MM.1S (cell line): ENCODE measurements at regions not wholly inside any gene's neighbourhood (a gene's known extent, or its start where the extent isn't known, plus 50 kb on each side); places are given as distances from the start of the nearest gene placed in this dataset.

ENCODE experiments used
- CTCF ChIP-seq: fragments of 300-600 bp; sonication (generic); IDR thresholded peaks from 2 replicates; pipeline ENCODE4 v1.5.1; 2016; ENCODE audit warnings: antibody characterized with exemption, low read length, mixed read lengths
- EZH2phosphoT487 ChIP-seq: fragments of 300-600 bp; sonication (generic); IDR thresholded peaks from 2 replicates; pipeline ENCODE4 v1.6.1; 2018; ENCODE audit warnings: antibody characterized with exemption, low read length

- no peak for TF ChIP-seq EZH2phosphoT487
- no peak for TF ChIP-seq CTCF
Measured at GRCh38 chr18:61749546-61749945, 143.3 kb downstream of the RNF152 start.
